GM19468 (cell line): ENCODE measurements at regions not wholly inside any gene's neighbourhood (a gene's known extent, or its start where the extent isn't known, plus 50 kb on each side); places are given as distances from the start of the nearest gene placed in this dataset.
"Not testable (repeated sequence)": the region's sequence is repeated elsewhere in the genome, so short reads cannot be mapped to it uniquely, and the experiment has no call there.

Experiments used
- ATAC-seq: cut with Tn5 transposase; IDR thresholded peaks from one replicate; pipeline ENCODE4 v1.9.1; 2021; ENCODE audit warnings: mild to moderate bottlenecking, moderate library complexity, moderate number of reproducible peaks; ENCODE audit not compliant: unreplicated experiment; ENCODE audit errors: extremely low read depth

GRCh38 chr18:42518331-42518730 lies 563.3 kb downstream of the PIK3C3 start:
- ATAC-seq: not testable (repeated sequence)

- no peak for ATAC-seq
Measured at GRCh38 chr18:42520138-42520537, 565.1 kb downstream of the PIK3C3 start.

GRCh38 chr18:42525905-42526304 lies 570.9 kb downstream of the PIK3C3 start:
- ATAC-seq: no peak

GRCh38 chr18:42527766-42528165 lies 572.7 kb downstream of the PIK3C3 start:
- no peak for ATAC-seq

- no peak for ATAC-seq
Measured at GRCh38 chr18:42530276-42530675, 575.2 kb downstream of the PIK3C3 start.

GRCh38 chr18:42532119-42532518 lies 577.1 kb downstream of the PIK3C3 start:
- ATAC-seq: no peak

- no peak for ATAC-seq
Measured at GRCh38 chr18:42533009-42533575, 578.1 kb downstream of the PIK3C3 start.

GRCh38 chr18:42533616-42534015 lies 578.6 kb downstream of the PIK3C3 start:
- ATAC-seq: no peak

- no peak for ATAC-seq
Measured at GRCh38 chr18:42534313-42534712, 579.3 kb downstream of the PIK3C3 start.

GRCh38 chr18:42536442-42536841 lies 579.0 kb downstream of the RIT2 start:
- no peak for ATAC-seq

- no peak for ATAC-seq
Measured at GRCh38 chr18:42537291-42537690, 578.2 kb downstream of the RIT2 start.

GRCh38 chr18:42544901-42545300 lies 570.6 kb downstream of the RIT2 start:
- no peak for ATAC-seq

- ATAC-seq: no peak
Measured at GRCh38 chr18:42545825-42546224, 569.7 kb downstream of the RIT2 start.

GRCh38 chr18:42548493-42548892 lies 567.0 kb downstream of the RIT2 start:
- no peak for ATAC-seq

- no peak for ATAC-seq
Measured at GRCh38 chr18:42549596-42549995, 565.9 kb downstream of the RIT2 start.

GRCh38 chr18:42552559-42552958 lies 562.9 kb downstream of the RIT2 start:
- ATAC-seq: not testable (repeated sequence)

GRCh38 chr18:42559069-42559690 lies 556.3 kb downstream of the RIT2 start:
- ATAC-seq: no peak

GRCh38 chr18:42561521-42561920 lies 554.0 kb downstream of the RIT2 start:
- no peak for ATAC-seq

- ATAC-seq: no peak
Measured at GRCh38 chr18:42563995-42564394, 551.5 kb downstream of the RIT2 start.

- ATAC-seq: no peak
Measured at GRCh38 chr18:42564761-42565160, 550.7 kb downstream of the RIT2 start.

- ATAC-seq: no peak
Measured at GRCh38 chr18:42568773-42569172, 546.7 kb downstream of the RIT2 start.

- ATAC-seq: no peak
Measured at GRCh38 chr18:42574871-42575270, 540.6 kb downstream of the RIT2 start.
